Peyer's patch (tissue), 4 donors: ENCODE measurements at regions not wholly inside any gene's neighbourhood (a gene's known extent, or its start where the extent isn't known, plus 50 kb on each side); places are given as distances from the start of the nearest gene placed in this dataset.
"Not testable (repeated sequence)": the region's sequence is repeated elsewhere in the genome, so short reads cannot be mapped to it uniquely, and the experiment has no call there.

ENCODE experiments used
- POLR2A ChIP-seq, 2 donors: fragments of 450-650 bp; IDR thresholded peaks; one replicate each; pipeline ENCODE4 v1.5.1; 2017; ENCODE audit warnings: antibody characterized with exemption in 2 of 2, mild to moderate bottlenecking in 2 of 2, moderate library complexity in 2 of 2
- TF ChIP-seq, protein P1 (sequence below), 6 experiments: fragments of 450-650 bp in 4 of 6; fragments of 200-600 bp in 2 of 6; sonication (generic) in 1 of 6; IDR thresholded peaks; one replicate each; pipeline ENCODE4 v1.5.1; 2017 to 2019; ENCODE audit warnings: antibody characterized with exemption in 6 of 6, mild to moderate bottlenecking in 3 of 6, moderate library complexity in 1 of 6

DNA sequence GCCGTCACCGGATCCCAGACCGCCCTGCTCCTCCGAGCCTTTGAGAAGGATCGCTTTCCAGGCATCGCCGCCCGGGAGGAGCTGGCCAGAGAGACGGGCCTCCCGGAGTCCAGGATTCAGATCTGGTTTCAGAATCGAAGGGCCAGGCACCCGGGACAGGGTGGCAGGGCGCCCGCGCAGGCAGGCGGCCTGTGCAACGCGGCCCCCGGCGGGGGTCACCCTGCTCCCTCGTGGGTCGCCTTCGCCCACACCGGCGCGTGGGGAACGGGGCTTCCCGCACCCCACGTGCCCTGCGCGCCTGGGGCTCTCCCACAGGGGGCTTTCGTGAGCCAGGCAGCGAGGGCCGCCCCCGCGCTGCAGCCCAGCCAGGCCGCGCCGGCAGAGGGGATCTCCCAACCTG lies 127.0 kb upstream of the FRG2B start:
- not testable (repeated sequence) for TF ChIP-seq POLR2A (IDR thresholded peaks at IDR 0.05)
- TF ChIP-seq, protein P1, sequence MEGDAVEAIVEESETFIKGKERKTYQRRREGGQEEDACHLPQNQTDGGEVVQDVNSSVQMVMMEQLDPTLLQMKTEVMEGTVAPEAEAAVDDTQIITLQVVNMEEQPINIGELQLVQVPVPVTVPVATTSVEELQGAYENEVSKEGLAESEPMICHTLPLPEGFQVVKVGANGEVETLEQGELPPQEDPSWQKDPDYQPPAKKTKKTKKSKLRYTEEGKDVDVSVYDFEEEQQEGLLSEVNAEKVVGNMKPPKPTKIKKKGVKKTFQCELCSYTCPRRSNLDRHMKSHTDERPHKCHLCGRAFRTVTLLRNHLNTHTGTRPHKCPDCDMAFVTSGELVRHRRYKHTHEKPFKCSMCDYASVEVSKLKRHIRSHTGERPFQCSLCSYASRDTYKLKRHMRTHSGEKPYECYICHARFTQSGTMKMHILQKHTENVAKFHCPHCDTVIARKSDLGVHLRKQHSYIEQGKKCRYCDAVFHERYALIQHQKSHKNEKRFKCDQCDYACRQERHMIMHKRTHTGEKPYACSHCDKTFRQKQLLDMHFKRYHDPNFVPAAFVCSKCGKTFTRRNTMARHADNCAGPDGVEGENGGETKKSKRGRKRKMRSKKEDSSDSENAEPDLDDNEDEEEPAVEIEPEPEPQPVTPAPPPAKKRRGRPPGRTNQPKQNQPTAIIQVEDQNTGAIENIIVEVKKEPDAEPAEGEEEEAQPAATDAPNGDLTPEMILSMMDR (IDR thresholded peaks at IDR 0.05), result not testable (repeated sequence)
